H1 (cell line): ENCODE measurements at regions not wholly inside any gene's neighbourhood (a gene's known extent, or its start where the extent isn't known, plus 50 kb on each side); places are given as distances from the start of the nearest gene placed in this dataset.

Source experiments
- CTCF ChIA-PET: fragments of 300-600 bp; sonication (Branson Sonifier 250); formaldehyde crosslinking; loops from one replicate; lab custom pipeline; 2021; ENCODE audit not compliant: partially characterized antibody; lab: Charles Lee
- POLR2A ChIA-PET: fragments of 300-600 bp; sonication (Branson Sonifier 250); formaldehyde crosslinking; loops from one replicate; lab custom pipeline; 2021; ENCODE audit warnings: inconsistent platforms; ENCODE audit not compliant: partially characterized antibody; lab: Charles Lee
- DNase-seq, 2 experiments: peaks; one replicate each; pipeline versions ENCODE4 v3.0.0 to v3.0.0-alpha.2; 2010 to 2022; ENCODE audit warnings: low spot score in 2 of 2, low read depth in 1 of 2, mixed read lengths in 1 of 2
- FAIRE-seq: peaks from 2 replicates; lab custom pipeline; 2011; peaks lifted over from hg19 to GRCh38; lab: Jason Lieb, UNC
- H2AFZ ChIP-seq: 2 replicates; pipeline ENCODE4 v1.8.1; 2012; ENCODE audit warnings: low read length, inconsistent platforms
- H2AK5ac ChIP-seq: 2 replicates; pipeline ENCODE4 v1.6.1; 2013; ENCODE audit warnings: low read depth, low read length
- H2BK120ac ChIP-seq: replicated peaks from 2 replicates; pipeline ENCODE3; 2013; ENCODE audit warnings: low read depth, low read length, inconsistent platforms
- H2BK12ac ChIP-seq: 2 replicates; pipeline ENCODE4 v1.6.1; 2013; ENCODE audit warnings: low read depth, low read length
- H2BK15ac ChIP-seq: 2 replicates; pipeline ENCODE4 v1.6.1; 2013; ENCODE audit warnings: low read length
- H2BK20ac ChIP-seq: 2 replicates; pipeline ENCODE4 v1.6.1; 2013; ENCODE audit warnings: low read length
- H2BK5ac ChIP-seq: 2 replicates; pipeline ENCODE4 v1.6.1; 2013; ENCODE audit warnings: low read depth, low read length
- H3K14ac ChIP-seq: 2 replicates; pipeline ENCODE4 v1.6.1; 2013; ENCODE audit warnings: inconsistent platforms; ENCODE audit not compliant: insufficient read length
- H3K18ac ChIP-seq: 2 replicates; pipeline ENCODE4 v1.6.1; 2013; ENCODE audit warnings: low read length; ENCODE audit errors: extremely low read depth
- H3K23ac ChIP-seq: 2 replicates; pipeline ENCODE4 v1.6.1; 2013; ENCODE audit warnings: inconsistent platforms; ENCODE audit not compliant: insufficient read length
- H3K23me2 ChIP-seq: 2 replicates; pipeline ENCODE4 v1.6.1; 2013; ENCODE audit warnings: low read depth, low read length
- H3K27ac ChIP-seq: 2 replicates; pipeline ENCODE4 v1.6.1; 2011; ENCODE audit warnings: low read depth, low read length, inconsistent platforms
- H3K27me3 ChIP-seq, 4 experiments: replicated peaks in 1 of 4; 1 replicate in 1 of 4; 2 replicates in 3 of 4; pipeline versions ENCODE4 v1.6.1 to v1.8.1; 2011 to 2013; ENCODE audit warnings: low read length in 3 of 4, mild to moderate bottlenecking in 3 of 4, inconsistent platforms in 2 of 4, mixed read lengths in 2 of 4, moderate library complexity in 1 of 4; ENCODE audit not compliant: control insufficient read depth in 3 of 4, insufficient read depth in 3 of 4; ENCODE audit errors: extremely low read depth in 1 of 4
- H3K36me3 ChIP-seq, 4 experiments: 2 replicates each; pipeline versions ENCODE4 v1.6.1 to v1.8.1; 2011 to 2013; ENCODE audit warnings: mild to moderate bottlenecking in 4 of 4, low read length in 3 of 4, moderate library complexity in 2 of 4, control low read depth in 1 of 4, inconsistent platforms in 1 of 4; ENCODE audit not compliant: insufficient read depth in 4 of 4, control insufficient read depth in 2 of 4
- H3K4ac ChIP-seq: replicated peaks from 2 replicates; pipeline ENCODE3; 2013; ENCODE audit warnings: low read length, low read depth, mixed read lengths, inconsistent platforms; ENCODE audit not compliant: insufficient read length
- H3K4me1 ChIP-seq, 4 experiments: replicated peaks in 1 of 4; 1 replicate in 1 of 4; 2 replicates in 3 of 4; pipeline versions ENCODE4 v1.6.1 to v1.8.1; 2011 to 2013; ENCODE audit warnings: low read length in 3 of 4, inconsistent platforms in 2 of 4, mixed read lengths in 1 of 4; ENCODE audit not compliant: insufficient read depth in 4 of 4, control insufficient read depth in 3 of 4
- H3K4me2 ChIP-seq, 2 experiments: 2 replicates each; pipeline versions ENCODE4 v1.6.1 to v1.8.1; 2011 to 2013; ENCODE audit warnings: low read depth in 2 of 2, low read length in 2 of 2, control low read depth in 1 of 2, inconsistent platforms in 1 of 2, mild to moderate bottlenecking in 1 of 2; ENCODE audit not compliant: insufficient read depth in 1 of 2
- H3K4me3 ChIP-seq, 4 experiments: fragments of 200-600, 300-600 bp in 1 of 4; sonication (generic), shearing (Covaris generic), sonication (Bioruptor Twin) in 1 of 4; 2 replicates each; pipeline versions ENCODE4 v1.5.1 to v1.8.1; 2011 to 2016; ENCODE audit warnings: low read length in 4 of 4, low read depth in 3 of 4, control low read depth in 2 of 4, inconsistent platforms in 2 of 4, mild to moderate bottlenecking in 2 of 4, mixed read lengths in 1 of 4, moderate library complexity in 1 of 4; ENCODE audit not compliant: insufficient read depth in 2 of 4; ENCODE audit errors: extremely low read depth in 1 of 4
- H3K56ac ChIP-seq: replicated peaks from 2 replicates; pipeline ENCODE3; 2013; ENCODE audit warnings: low read depth, mild to moderate bottlenecking, mixed read lengths, low read length, inconsistent platforms; ENCODE audit not compliant: insufficient read length
- H3K79me1 ChIP-seq: 2 replicates; pipeline ENCODE4 v1.6.1; 2013; ENCODE audit warnings: low read depth, low read length, control low read depth
- H3K79me2 ChIP-seq, 2 experiments: 2 replicates each; pipeline versions ENCODE4 v1.6.1 to v1.8.1; 2012 to 2013; ENCODE audit warnings: low read length in 2 of 2, mild to moderate bottlenecking in 2 of 2, inconsistent platforms in 1 of 2; ENCODE audit not compliant: insufficient read depth in 2 of 2, control insufficient read depth in 1 of 2
- H3K9ac ChIP-seq, 4 experiments: replicated peaks in 1 of 4; 1 replicate in 1 of 4; 2 replicates in 3 of 4; pipeline versions ENCODE4 v1.6.1 to v1.8.1; 2011 to 2013; ENCODE audit warnings: low read depth in 3 of 4, low read length in 3 of 4, control low read depth in 2 of 4, mild to moderate bottlenecking in 2 of 4, moderate library complexity in 2 of 4, inconsistent platforms in 1 of 4; ENCODE audit errors: extremely low read depth in 1 of 4
- H3K9me3 ChIP-seq, 2 experiments: 2 replicates each; pipeline versions ENCODE4 v1.6.1 to v1.8.1; 2012 to 2013; ENCODE audit warnings: mild to moderate bottlenecking in 2 of 2, moderate library complexity in 2 of 2, control low read depth in 1 of 2, inconsistent platforms in 1 of 2, low read depth in 1 of 2, low read length in 1 of 2, mixed read lengths in 1 of 2; ENCODE audit not compliant: insufficient read depth in 2 of 2
- H4K20me1 ChIP-seq, 2 experiments: replicated peaks in 1 of 2; 2 replicates each; pipeline versions ENCODE3 to v1.8.1; 2011 to 2013; ENCODE audit warnings: inconsistent platforms in 2 of 2, low read length in 2 of 2, mild to moderate bottlenecking in 1 of 2; ENCODE audit not compliant: insufficient read depth in 2 of 2, control insufficient read depth in 1 of 2
- H4K5ac ChIP-seq: 2 replicates; pipeline ENCODE4 v1.6.1; 2013; ENCODE audit warnings: low read length, low read depth, mixed read lengths, inconsistent platforms; ENCODE audit not compliant: insufficient read length
- H4K8ac ChIP-seq: 2 replicates; pipeline ENCODE4 v1.8.0; 2013; ENCODE audit warnings: mild to moderate bottlenecking, moderate library complexity, low read length, inconsistent platforms; ENCODE audit not compliant: insufficient read depth; ENCODE audit errors: extremely low read depth
- H4K91ac ChIP-seq: replicated peaks from 2 replicates; pipeline ENCODE3; 2013; ENCODE audit warnings: low read length, mixed read lengths, inconsistent platforms; ENCODE audit not compliant: insufficient read length
- whole genome bisulfite sequencing, 2 experiments: shearing (Covaris generic) in 1 of 2; methylation state at CpG; one replicate each; pipeline versions ENCODE4 v1.1.6 to v1.1.7; 2013 to 2015; ENCODE audit warnings: low lambda C conversion rate in 2 of 2, mixed read lengths in 2 of 2, inconsistent platforms in 1 of 2, low coverage in 1 of 2, missing lambda C conversion rate in 1 of 2; ENCODE audit not compliant: insufficient replicate concordance in 2 of 2, insufficient coverage in 1 of 2, insufficient read length in 1 of 2; ENCODE audit errors: extremely low coverage in 1 of 2, missing lambda C conversion rate in 1 of 2; 5-methylcytosine and 5-hydroxymethylcytosine counted together
- TF ChIP-seq, protein P1 (sequence below): IDR thresholded peaks from 2 replicates; pipeline ENCODE4 v1.6.1; 2011; ENCODE audit warnings: low read depth, mild to moderate bottlenecking, low read length; ENCODE audit not compliant: insufficient read depth

GRCh38 chr2:144654523-144654922 lies 134.6 kb upstream of the ZEB2 start:
- Histone ChIP-seq H2BK5ac (no peak overlapping the region), H3K79me2 (no peaks in the 10 kb centered on the region), H4K5ac (no peak overlapping the region), H3K4me3 (no peak overlapping the region), H3K4ac (no peak overlapping the region), H3K23me2 (no peaks in the 10 kb centered on the region), H4K91ac (no peak overlapping the region), H2AK5ac (no peak overlapping the region), H3K36me3 (no peaks in the 10 kb centered on the region), H3K9ac (no peak overlapping the region), H3K18ac (no peak overlapping the region), H2BK20ac (no peak overlapping the region), H3K9me3 (no peaks in the 10 kb centered on the region), H4K8ac (no peak overlapping the region), H3K79me1 (no peaks in the 10 kb centered on the region), H2AFZ (peak overlapping the region; percentile 16; the same call in 1 of the 2 replicates), H3K4me1 (no peaks in the 10 kb centered on the region), H3K4me2 (no peak overlapping the region), H3K23ac (no peak overlapping the region), H2BK15ac (no peak overlapping the region), H3K14ac (no peak overlapping the region), H3K56ac (no peak overlapping the region), H2BK120ac (no peak overlapping the region), H3K27me3 (no peaks in the 10 kb centered on the region), H2BK12ac (no peak overlapping the region), H3K27ac (no peak overlapping the region), H4K20me1 (no peaks in the 10 kb centered on the region)
- TF ChIP-seq, protein P1, sequence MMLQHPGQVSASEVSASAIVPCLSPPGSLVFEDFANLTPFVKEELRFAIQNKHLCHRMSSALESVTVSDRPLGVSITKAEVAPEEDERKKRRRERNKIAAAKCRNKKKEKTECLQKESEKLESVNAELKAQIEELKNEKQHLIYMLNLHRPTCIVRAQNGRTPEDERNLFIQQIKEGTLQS, result no peak
- 73% methylated on average over 3 of the region's 3 CpGs; no CpG with 5 or more reads in 1 of the 2 experiments for WGBS, 2 experiments
- ChIA-PET CTCF (no interaction called here), POLR2A (no interaction called here)
- DNase-seq, result no peak
- no peak for FAIRE-seq
